CD4-positive, alpha-beta T cell treated with Interleukin-2 at 100 ng/mL for 4 hours (primary cell): ENCODE measurements at regions not wholly inside any gene's neighbourhood (a gene's known extent, or its start where the extent isn't known, plus 50 kb on each side); places are given as distances from the start of the nearest gene placed in this dataset.
"Not testable (repeated sequence)": the region's sequence is repeated elsewhere in the genome, so short reads cannot be mapped to it uniquely, and the experiment has no call there.

Source experiments
- DNase-seq: peaks from one replicate; pipeline ENCODE4 v3.0.0-alpha.2; 2020; ENCODE audit warnings: low spot score

GRCh38 chr16:60371591-60371990 is 1637.5 kb upstream of the GOT2 start:
- DNase-seq: no peak

- DNase-seq: no peak
Measured at GRCh38 chr16:60367739-60368138, 1633.6 kb upstream of the GOT2 start.

GRCh38 chr16:60363566-60363965 is 1629.5 kb upstream of the GOT2 start:
- DNase-seq: no peak

- not testable (repeated sequence) for DNase-seq
Measured at GRCh38 chr16:60359866-60360265, 1625.8 kb upstream of the GOT2 start.

- DNase-seq: not testable (repeated sequence)
Measured at GRCh38 chr16:60359412-60359811, 1625.3 kb upstream of the GOT2 start.

GRCh38 chr16:60357876-60358522 is 1623.9 kb upstream of the GOT2 start:
- DNase-seq: not testable (repeated sequence)

- DNase-seq: no peak
Measured at GRCh38 chr16:60346256-60346655, 1612.1 kb upstream of the GOT2 start.

- DNase-seq: no peak
Measured at GRCh38 chr16:60337671-60338070, 1603.6 kb upstream of the GOT2 start.

- DNase-seq: no peak
Measured at GRCh38 chr16:60331168-60331567, 1597.1 kb upstream of the GOT2 start.

- no peak for DNase-seq
Measured at GRCh38 chr16:60329108-60329507, 1595.0 kb upstream of the GOT2 start.

GRCh38 chr16:60328152-60328551 is 1594.0 kb upstream of the GOT2 start:
- no peak for DNase-seq

GRCh38 chr16:60318486-60318885 is 1584.4 kb upstream of the GOT2 start:
- DNase-seq: no peak

- no peak for DNase-seq
Measured at GRCh38 chr16:60310846-60311445, 1576.8 kb upstream of the GOT2 start.

- no peak for DNase-seq
Measured at GRCh38 chr16:60304720-60305119, 1570.6 kb upstream of the GOT2 start.

GRCh38 chr16:60304066-60304465 is 1570.0 kb upstream of the GOT2 start:
- DNase-seq: no peak

GRCh38 chr16:60302676-60303075 is 1568.6 kb upstream of the GOT2 start:
- DNase-seq: no peak

GRCh38 chr16:60302261-60302660 is 1568.1 kb upstream of the GOT2 start:
- no peak for DNase-seq

GRCh38 chr16:60299241-60299776 is 1565.2 kb upstream of the GOT2 start:
- no peak for DNase-seq

GRCh38 chr16:60295451-60295850 is 1561.3 kb upstream of the GOT2 start:
- DNase-seq: no peak

- no peak for DNase-seq
Measured at GRCh38 chr16:60285794-60286193, 1551.7 kb upstream of the GOT2 start.

- DNase-seq: no peak
Measured at GRCh38 chr16:60279061-60279665, 1545.0 kb upstream of the GOT2 start.

- DNase-seq: no peak
Measured at GRCh38 chr16:60274431-60275019, 1540.4 kb upstream of the GOT2 start.

- no peak for DNase-seq
Measured at GRCh38 chr16:60271781-60272180, 1537.7 kb upstream of the GOT2 start.
